ENCODE measurements at regions not wholly inside any gene's neighbourhood (a gene's known extent, or its start where the extent isn't known, plus 50 kb on each side); places are given as distances from the start of the nearest gene placed in this dataset.
"Not testable (repeated sequence)": the region's sequence is repeated elsewhere in the genome, so short reads cannot be mapped to it uniquely, and the experiment has no call there.

DNA sequence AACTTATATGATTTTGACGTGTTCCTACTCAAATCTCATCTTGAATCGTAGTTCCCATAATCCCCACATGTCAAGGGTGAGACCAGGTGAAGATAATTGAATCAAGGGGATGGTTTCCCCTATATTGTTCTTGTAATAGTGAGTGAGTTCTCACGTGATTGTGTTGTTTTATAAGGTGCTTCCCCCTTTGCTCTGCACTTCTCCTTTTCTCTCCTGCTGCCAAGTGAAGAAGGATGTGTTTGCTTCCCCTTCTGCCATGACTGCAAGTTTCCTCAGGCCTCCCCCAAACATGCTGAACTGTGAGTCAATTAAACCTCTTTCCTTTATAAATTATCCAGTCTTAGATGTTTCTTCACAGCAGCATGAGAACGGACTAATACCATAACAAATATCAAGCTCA is 83.2 kb downstream of the MANEA start:
- DNase-seq: no peak

DNA sequence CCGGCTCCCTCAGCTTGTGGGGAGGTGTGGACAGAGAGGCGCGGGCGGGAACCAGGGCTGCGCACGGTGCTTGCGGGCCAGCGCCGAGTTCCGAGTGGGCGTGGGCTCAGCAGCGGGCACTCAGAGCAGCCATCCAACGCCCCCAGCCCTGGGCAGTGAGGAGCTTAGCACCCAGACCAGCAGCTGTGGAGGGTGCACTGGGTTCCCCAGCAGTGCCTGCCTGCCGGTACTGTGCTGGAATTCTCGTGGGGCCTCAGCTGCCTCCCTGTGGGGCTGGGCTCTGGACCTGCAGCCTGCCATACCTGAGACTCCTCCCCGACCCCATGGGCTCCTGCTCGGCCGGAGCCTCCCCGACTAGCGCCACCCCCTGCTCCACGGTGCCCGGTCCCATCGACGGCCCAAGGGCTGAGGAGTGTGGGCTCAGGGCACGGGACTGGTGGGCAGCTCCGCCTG is 92.7 kb downstream of the MANEA start:
- DNase-seq: no peak

DNA sequence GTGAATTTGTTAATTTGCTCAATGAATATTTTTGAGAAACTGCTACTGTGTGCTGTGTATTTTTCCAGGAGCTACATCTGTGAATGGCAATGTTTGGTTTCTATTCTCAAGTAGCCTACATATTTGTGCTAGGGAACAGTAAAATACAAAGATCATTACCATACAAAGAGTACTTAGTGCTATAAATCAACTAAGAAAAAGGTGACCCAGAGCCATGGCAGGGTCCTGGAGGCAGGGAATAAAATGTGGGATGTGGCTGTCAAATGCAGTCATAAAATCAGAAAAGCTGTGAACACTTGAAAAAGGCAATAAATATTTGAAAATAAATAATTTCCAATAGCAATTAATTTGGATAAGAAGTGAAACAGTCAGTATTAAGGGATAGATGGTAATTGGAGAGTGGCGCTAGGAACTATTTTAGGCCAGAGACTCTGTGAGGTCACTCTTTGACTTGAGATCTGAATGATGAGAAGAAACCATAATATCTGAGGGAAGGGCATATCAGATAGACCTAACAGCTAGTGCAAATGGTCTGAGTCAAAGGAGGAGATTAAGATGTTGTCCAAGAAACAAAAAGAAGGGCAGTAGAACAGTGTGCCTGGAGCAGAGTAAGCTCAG is 98.8 kb downstream of the MANEA start:
- DNase-seq: no peak

DNA sequence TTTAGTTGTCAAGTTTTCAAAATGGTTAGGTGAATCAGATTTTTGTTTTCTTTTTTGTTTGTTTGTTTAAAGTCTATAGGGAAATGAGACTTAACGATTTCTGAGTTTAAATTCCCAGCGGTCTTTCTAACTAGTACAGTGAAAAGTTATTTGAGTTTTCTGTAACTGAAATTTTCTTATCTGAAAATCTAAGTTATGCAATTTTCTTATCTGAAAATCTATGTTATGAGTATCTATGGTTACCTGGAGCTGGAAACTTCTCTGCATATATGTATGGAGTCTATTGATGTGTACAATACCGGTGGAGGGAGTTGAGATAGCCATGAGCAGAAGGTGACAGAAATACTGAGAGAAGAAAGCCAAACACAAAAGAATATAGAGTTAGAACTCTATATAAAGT is 102.6 kb downstream of the MANEA start:
- DNase-seq: no peak

DNA sequence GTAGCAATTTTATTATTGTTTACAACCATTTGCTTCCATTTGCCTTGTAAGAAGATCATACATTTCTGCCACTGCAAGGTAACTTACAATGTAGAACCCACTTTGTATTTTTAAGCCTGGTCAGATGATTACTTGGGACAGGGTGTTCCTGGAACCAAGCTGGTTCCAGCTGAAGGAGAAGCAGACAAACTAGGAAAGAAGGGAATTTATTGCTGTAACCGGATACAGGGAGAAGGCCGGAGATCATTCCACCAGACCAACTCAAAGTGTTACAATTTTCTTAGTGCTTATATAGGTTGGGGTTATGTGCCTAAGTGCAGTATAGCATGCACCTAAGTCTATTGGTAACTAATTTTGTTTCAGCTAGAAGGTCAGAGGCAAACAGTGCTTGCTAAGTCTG is 104.4 kb downstream of the MANEA start:
- DNase-seq: no peak

DNA sequence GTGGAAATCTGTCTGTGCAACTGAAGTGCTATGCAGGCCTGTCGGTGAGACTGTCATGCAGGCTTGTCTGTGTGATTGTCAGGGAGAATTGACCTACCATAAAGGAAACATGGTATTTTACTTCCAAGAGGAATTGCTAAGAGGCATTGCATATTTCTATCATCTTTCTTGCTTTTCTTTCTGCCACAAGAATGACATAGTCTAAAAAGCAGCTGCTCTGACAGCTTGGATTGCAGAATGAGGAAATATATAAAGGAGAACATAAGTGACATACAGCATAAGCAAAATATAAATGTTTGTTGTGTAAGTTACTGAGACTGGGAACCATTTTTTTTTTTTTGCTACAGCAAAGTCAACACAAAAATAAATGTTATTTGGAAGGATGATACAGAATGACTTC is 105.1 kb downstream of the MANEA start:
- DNase-seq: no peak

DNA sequence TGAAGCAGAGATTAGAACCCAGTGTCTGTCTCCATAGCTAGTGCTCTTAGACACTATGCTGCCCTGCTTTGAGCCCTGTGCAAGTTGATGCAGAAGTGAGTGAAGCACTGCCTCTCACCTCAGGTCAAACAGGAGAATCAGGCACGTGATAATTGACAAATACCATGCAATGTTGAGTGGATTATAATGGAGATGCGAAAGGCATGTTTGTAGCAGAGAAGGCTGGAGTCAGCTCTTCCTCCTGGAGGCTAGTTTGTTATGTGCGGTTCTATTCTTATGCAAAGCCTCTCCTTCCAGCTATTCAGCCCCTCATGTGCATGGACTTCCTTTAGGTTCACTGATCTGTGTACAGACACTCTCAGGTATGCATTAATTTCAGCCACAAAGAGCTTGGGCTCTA is 108.5 kb downstream of the MANEA start:
- no peak for DNase-seq

DNA sequence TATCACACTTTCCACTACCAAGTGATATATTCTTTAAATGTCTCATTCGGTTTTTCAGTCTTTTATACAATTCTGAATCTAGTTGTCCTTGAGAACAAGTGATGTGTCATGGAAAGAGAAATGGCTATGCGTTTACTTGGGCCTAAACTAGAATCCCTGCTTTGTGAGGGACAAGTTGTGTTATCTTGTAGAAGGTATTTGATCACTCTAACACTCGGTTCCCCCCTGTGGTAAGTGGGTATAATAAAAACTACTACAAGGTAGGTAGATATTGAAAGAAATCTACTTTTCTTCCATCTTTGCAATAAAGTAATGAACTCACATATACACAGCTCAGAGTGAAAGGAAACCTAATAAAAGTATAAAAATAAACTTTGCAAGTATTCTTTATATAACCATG is 108.9 kb downstream of the MANEA start:
- no peak for DNase-seq

DNA sequence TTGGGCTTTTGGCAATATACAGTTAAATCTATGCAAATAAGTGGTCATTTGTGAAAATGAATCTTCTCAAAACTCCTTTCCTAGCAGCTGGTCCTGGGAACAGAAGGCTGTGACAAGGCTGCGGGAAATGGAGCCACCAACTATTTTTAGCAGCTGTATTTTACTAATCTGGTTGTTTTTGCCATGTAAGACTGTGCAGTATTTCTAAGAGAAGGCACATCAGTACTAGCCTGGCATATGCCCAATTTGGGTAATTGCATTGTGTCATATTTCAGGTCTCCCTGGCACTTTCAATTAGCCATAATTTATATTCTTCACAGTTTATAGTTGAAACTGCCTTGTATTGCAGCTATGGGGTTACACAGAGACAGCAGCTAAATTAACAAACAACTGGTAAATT is 109.6 kb downstream of the MANEA start:
- no peak for DNase-seq

DNA sequence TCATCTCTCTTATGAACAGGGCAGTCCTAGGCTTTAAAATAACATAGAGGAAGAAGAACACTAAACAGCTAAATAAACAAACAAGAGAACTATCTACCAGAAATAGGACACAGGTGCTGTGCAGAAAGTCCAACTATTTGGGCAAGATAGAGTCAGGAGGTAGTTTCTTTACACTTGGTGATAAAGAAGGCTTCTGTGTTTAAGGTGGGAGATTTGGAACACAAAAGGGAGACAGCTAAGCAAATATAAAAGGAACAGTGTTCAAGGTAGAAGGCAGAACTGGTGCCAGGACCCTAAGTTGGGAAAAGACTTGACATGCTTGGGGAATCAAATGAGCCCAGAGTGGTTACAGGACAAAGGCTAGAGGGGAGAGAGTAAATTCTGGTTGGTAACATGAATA is 110.5 kb downstream of the MANEA start:
- no peak for DNase-seq

DNA sequence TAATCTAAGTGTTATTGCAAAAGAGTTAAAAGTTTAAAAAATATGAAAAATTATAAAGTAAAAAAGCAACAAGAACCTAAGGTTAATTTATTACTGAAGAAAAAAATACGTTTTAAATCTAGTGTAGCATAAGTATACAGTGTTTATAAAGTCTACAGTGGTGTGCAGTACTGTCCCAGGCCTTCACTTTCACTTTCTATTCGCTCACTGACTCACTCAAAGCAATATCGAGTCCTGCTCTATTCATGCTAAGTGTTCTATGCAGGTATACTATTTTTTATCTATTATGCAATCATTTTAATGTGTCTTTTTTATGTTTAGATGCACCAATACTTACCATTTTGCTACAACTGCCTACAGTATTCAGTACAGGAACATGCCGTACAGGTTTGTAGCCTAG is 113.0 kb downstream of the MANEA start:
- DNase-seq: no peak

DNA sequence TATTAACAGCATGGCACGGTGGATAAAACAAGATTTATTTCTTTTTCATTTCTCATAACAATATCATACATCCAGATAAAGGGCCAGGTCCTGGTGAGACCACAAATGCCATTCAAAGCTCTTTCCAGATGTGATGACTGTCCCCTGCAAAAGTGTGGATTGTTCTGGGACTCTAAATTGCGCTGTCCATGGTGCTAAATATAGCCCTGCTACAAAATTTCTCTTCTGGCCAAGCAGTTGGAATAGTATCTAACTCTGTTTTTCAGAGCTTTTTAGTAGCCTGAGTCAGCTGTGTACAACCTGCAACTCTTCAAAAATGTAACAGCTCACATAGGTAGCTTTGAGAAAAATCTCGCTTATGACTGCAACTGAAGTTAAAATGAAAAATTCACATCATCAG is 115.8 kb downstream of the MANEA start:
- no peak for DNase-seq

DNA sequence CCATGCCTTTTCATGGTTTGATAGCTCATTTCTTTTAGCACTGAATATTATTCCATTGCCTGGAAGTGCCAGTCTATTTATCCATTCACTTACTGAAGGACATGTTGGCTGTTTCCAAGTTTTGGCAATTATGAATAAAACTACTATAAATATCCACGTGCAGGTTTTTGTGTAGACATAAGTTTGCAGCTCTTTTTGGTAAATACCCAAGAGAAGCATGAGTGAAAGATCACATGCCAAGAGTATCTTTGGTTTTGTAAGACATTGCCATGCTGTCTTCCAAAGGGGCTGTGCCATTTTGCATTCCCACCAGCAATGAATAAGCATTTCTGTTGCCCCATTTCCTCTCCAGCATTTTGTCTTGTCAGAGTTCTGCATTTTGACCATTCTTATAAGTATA is 120.9 kb downstream of the MANEA start:
- no peak for DNase-seq

DNA sequence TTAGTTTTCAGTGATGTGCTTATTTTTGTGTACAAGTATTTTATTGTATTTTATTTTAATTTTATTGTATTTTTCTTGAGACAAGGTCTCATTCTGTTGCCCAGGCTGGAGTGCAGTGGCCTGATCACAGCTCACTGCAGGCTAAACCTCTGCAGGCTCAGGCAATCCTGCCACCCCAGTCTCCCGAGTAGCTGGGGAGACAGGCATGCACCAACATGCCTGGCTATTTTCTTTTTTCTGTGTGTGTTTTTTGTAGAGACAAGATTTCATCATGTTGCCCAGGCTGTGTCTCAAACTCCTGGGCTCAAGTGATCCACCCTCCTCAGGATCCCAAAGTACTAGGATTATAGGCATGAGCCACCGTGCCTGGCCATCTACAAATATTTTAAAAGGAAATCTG is 146.3 kb downstream of the MANEA start:
- DNase-seq: no peak

DNA sequence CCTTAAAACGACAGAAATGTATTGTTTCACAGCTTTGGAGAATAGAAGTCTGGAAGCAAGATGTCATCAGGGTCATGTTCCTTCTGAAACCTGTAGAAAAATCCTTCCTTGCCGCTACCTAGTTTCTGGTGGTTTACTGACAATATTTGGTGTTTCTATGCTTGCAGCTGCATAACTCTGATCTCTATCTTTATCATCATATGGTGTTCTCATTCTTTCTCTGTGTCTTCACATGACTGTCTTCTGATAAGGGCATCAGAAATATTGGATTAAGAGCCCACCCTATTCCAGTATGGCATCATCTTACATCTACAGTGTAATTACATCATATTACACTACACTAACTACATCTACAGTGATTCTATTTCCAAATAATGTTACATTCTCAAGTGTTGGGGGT is 148.0 kb downstream of the MANEA start:
- no peak for DNase-seq

DNA sequence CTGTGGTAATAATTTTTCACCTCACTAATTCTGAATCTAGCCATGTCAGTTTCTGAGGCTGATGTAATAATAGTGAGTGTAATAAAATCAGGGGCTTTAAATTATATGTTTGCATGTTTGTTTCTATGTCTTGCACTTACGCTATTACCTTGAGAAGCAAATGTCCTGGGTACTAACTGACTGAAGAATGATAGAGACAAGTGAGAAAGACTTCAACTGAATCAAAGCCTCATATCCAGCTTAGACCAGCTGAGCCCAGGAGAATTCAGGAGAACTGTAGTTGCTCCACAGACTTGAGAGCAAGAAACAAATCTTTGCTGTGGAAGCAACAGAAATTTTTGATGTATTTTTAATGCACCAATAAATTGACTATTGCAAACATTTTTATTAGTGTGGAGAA is 162.8 kb downstream of the MANEA start:
- no peak for DNase-seq

DNA sequence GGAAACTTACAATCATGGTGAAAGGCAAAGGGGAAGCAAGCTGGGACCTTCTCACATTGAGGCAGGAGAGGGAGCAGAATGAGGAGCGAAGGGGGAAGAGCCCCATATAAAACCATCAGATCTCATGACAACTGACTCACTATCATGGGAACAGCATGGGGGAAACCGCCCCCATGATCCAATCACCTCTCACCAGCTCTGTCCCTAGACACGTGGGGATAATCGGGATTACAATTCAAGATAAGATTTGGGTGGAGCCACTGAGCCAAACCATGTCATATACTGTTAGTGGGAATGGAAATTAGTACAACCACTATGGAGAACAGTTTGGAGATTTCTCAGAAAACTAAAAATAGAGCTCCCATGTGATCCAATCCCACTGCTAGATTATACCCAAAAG is 163.7 kb downstream of the MANEA start:
- no peak for DNase-seq

DNA sequence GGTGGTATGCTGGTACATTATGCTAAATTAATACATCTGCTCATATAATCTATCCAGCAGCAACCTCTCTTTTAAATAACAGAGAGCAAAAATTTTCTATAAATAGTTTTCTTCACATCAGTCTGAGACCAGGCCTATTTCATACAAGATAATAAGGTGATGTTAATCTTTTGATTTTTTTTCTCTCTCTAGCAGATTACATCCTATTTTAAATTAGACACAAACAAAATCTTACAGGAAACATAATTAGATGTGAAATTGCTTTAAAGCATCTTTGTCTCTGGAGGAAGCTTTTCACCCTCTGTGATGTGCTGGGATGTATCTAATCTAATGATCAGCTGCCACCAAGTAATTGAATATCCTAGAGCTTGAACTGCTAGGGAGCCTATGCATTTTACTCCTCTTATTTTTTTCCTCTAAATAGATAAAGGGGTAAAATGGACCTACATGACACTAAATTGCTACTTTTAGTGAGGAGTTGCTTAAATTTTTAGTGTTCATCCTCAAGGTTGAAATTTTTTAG is 165.5 kb downstream of the MANEA start:
- no peak for DNase-seq

DNA sequence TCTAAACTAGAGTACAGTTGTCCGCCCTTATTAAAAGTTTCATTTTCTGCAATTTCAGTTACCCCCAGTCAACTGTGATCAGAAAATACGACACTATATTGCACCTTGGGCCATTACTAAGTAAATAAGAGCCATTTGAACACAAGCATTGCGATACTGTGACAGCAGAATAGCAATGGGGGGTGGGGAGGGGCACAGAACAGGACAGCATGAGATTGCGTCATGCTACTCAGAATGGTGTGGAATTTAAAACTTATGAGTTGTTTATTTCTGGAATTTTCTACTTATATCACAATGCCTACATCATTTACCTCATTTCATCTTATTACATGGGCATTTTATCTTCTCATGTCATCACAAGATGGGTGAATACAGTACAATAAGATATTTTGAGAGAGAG is 166.3 kb downstream of the MANEA start:
- DNase-seq: no peak

DNA sequence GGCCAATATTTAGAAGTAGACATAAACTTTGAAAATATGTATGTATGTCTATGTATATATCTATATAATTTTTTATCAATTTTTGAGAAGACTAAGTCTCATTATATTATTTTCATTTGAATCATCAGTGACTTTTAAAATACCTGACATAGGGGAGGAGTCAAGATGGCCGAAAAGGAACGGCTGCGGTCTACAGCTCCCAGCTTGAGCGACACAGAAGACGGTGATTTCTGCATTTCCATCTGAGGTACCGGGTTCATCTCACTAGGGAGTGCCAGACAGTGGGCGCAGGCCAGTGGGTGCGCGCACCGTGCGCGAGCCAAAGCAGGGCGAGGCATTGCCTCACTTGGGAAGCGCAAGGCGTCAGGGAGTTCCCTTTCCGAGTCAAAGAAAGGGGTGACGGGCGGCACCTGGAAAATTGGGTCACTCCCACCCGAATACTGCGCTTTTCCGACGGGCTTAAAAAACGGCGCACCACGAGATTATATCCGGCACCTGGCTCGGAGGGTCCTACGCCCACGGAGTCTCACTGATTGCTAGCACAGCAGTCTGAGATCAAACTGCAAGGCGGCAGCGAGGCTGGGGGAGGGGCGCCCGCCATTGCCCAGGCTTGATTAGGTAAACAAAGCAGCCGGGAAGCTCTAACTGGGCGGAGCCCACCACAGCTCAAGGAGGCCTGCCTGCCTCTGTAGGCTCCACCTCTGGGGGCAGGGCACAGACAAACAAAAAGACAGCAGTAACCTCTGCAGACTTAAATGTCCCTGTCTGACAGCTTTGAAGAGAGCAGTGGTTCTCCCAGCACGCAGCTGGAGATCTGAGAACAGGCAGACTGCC is 181.1 kb downstream of the MANEA start:
- DNase-seq: not testable (repeated sequence)

DNA sequence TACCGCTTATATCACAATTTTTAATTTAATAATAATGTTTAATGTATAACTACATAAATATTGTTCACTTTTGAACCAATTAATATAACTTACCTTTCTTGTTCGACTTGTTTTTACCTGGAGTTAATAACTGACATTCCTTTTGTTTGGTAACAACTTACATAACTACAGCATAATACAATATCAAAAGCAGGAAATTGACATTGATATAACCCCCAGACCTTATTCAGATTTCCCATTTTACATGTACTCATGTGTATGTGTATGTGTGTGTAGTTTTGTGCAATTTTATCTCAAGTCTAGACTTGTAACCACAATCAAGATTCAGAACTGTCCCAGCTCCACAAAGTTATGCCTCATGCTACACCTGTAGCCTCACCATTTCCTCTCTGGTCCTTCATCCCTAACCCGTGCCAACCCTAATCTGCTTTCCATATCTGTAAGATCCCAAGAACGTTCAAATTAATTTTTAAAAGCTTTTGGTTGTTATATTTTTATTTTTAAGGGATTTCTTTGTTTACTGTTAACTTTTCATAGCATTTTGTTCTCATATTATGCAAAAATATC is 190.6 kb downstream of the MANEA start:
- DNase-seq: no peak

DNA sequence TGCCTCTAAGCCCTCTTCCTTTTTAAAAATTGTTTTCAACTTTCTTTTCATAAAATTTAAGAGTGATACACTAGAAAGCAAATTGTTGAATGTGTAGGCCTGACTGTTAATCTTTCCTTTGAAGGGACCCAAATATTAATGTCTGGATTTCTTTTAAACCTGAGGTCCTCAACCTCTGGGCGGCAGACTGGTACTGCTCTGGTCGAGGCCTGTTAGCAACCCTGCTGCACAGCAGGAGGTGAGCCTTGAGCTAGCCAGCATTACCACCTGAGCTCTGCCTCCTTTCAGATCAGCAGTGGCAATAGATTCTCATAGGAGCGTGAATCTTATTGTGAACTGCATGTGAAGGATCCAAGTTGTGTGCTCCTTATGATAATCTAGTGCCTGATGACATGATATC is 191.2 kb downstream of the MANEA start:
- no peak for DNase-seq

DNA sequence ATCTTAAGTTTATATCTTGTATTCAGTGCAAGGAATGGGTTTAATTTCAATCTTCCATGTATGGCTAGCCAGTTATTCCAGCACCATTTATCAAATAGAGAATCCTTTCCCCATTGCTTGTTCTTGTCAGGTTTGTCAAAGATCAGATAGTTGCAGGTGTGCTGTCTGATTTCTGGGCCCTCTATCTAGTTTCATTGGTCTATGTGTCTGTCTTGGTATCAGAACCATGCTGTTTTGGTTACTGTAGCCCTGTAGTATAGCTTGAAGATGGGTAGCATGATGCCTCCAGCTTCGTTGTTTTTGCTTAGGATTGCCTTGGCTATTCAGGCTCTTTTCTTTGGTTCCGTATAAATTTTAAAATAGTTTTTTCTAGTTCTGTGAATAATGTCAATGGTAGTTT is 200.0 kb downstream of the MANEA start:
- no peak for DNase-seq

DNA sequence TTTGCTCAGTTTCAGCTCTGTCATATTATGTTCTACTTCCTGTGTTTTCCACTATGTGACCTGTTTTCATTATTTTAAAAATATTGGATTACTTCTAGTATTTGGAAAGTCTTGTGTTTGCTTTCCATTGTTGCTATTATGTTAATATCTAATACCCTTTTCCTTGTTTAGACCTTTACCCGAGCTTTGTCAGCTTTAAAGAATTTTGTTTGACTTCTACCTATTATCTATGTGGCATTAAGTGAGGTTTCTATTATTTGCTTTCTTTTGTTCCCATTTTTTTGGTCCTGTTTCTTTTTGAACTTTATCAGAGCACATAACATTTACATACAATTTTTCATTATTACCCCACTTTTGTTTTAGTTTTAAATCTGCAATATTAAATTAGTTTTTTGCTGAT is 202.7 kb downstream of the MANEA start:
- no peak for DNase-seq

Data from stimulated activated CD4-positive, alpha-beta T cell treated with anti-CD3 and anti-CD28 coated beads, Interleukin-2, amount 100 ng/mL, for 24 hours (primary cell).